ENCODE measurements at regions not wholly inside any gene's neighbourhood (a gene's known extent, or its start where the extent isn't known, plus 50 kb on each side); places are given as distances from the start of the nearest gene placed in this dataset.

DNA sequence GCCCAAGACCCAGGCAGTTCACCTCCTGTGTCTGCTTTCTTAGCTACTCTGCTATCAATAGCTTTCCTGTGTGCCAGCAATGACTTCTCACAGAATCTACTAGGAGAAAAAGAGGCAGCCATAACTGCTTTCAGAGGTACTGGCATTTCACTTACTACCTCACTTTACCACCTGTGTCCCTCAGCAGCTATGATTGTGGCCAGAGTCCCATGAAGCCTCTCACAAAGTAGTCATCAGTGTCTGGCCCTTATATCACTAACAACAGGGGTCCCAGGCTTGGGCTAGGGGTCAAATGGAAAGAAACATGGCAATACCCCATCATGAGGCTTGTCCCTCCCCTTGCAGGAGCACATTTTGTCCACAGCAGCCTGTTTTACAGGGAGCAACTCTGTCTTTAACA is 62.7 kb upstream of the EPS8L3 start:
- H3K9ac ChIP-seq (ENCODE audit: low read depth in 2 of 2, low read length in 2 of 2) = no peak overlapping the region
- no peak for DNase-seq
- intact Hi-C loops (cut with DNase I) = no loop called here
- H3K27me3 ChIP-seq = no peaks in the 10 kb centered on the region
- no peak overlapping the region for H3K27ac ChIP-seq
- no peaks in the 10 kb centered on the region for H3K4me1 ChIP-seq
- H3K4me3 ChIP-seq = no peak overlapping the region
- no peaks in the 10 kb centered on the region for H3K36me3 ChIP-seq
- TF ChIP-seq, protein P1, sequence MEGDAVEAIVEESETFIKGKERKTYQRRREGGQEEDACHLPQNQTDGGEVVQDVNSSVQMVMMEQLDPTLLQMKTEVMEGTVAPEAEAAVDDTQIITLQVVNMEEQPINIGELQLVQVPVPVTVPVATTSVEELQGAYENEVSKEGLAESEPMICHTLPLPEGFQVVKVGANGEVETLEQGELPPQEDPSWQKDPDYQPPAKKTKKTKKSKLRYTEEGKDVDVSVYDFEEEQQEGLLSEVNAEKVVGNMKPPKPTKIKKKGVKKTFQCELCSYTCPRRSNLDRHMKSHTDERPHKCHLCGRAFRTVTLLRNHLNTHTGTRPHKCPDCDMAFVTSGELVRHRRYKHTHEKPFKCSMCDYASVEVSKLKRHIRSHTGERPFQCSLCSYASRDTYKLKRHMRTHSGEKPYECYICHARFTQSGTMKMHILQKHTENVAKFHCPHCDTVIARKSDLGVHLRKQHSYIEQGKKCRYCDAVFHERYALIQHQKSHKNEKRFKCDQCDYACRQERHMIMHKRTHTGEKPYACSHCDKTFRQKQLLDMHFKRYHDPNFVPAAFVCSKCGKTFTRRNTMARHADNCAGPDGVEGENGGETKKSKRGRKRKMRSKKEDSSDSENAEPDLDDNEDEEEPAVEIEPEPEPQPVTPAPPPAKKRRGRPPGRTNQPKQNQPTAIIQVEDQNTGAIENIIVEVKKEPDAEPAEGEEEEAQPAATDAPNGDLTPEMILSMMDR (IDR thresholded peaks at IDR 0.05) = no peak
- H3K9me3 ChIP-seq = no peaks in the 10 kb centered on the region

DNA sequence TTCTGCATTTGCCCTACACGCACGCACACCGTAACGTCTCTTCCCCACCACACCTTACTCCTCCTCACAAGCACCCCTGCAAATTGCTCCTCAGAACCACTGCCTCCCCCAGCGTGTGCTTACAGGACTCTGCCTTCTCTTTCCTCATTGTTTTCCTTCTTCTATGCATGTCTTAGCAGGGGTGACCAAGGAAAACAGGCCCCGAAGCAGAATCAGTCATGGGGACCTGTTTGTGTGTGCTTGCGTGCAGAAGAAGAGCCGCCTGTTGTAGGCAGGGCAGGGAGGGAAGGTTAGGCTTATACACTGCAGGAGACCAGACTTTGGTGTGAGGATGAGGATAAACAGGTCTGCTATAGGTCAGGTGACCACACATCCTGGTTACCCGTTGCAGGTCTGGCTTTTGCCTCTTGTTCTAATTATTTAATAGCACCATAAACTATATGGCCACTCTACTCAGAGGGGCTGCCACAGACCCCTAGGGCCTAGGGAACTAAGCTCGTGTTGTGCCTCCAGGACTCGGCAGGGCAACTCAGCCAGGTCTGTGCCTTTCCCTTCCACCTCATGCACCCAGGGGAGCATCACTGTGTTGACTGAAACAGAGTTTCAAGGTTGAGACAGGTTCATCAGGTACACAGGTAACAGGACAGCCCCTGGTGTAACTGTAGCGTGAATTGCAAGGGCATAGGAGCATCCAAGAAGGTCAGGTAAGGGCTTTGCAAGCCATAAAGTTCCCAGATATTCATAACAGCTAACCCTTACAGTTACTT is 60.8 kb upstream of the EPS8L3 start:
- H3K9ac ChIP-seq (ENCODE audit: low read depth in 2 of 2, low read length in 2 of 2) = no peak overlapping the region
- TF ChIP-seq, protein P1 (IDR thresholded peaks at IDR 0.05) = no peak
- H3K9me3 ChIP-seq = no peaks in the 10 kb centered on the region
- peak overlapping the region; percentile 25 for H3K27ac ChIP-seq
- DNase-seq = no peak
- no peaks in the 10 kb centered on the region for H3K27me3 ChIP-seq
- no peak overlapping the region for H3K4me3 ChIP-seq
- H3K4me1 ChIP-seq = no peaks in the 10 kb centered on the region
- intact Hi-C loops (cut with DNase I) = no loop called here
- H3K36me3 ChIP-seq = no peaks in the 10 kb centered on the region

DNA sequence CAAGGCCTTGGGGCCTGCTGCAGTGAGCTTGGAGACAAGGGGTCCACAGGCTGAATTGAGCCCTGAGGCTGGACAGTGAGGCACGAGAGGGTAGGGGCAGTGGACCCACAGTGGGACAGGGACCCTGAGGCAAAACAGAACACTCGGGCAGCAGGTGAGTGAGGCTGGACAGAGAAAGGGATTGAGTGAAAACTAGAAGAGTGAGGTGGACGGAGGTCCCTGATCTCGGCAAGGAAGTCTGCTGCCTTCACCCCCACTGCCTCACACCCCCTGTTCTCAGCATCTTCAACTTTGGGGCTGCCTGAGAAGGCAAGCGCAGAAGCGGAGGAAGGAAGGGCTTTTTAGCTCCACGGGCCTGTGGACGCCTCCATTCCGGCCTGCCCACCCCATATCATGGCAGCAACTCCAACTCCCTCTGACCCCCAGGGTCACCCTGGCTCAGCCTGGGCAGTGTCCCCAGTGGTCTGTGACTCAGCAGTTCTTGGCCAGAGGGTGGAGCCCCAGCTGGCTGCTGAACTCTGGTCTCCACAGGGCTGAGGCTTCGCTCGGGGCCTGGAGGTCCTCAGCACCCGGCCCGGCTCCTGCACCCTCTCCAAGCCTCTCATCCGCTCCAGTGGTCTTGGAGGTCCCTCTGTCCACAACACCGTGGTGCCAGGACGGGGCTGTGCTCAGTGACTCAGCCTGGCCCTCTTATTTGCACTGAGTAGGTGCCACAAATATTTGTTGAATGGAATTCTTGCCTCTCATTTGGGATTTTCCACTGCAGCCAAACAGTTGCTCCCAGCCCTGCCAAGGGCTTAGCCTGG is 60.0 kb upstream of the EPS8L3 start:
- no peaks in the 10 kb centered on the region for H3K4me1 ChIP-seq
- intact Hi-C loops (cut with DNase I) = no loop called here
- no peak overlapping the region for H3K4me3 ChIP-seq
- DNase-seq = peak; percentile 50
- H3K9ac ChIP-seq (ENCODE audit: low read depth in 2 of 2, low read length in 2 of 2) = no peak overlapping the region
- H3K9me3 ChIP-seq = no peaks in the 10 kb centered on the region
- TF ChIP-seq, protein P1 (IDR thresholded peaks at IDR 0.05) = no peak
- H3K27me3 ChIP-seq = no peaks in the 10 kb centered on the region
- H3K36me3 ChIP-seq = no peaks in the 10 kb centered on the region
- peak overlapping the region; percentile 25 for H3K27ac ChIP-seq

DNA sequence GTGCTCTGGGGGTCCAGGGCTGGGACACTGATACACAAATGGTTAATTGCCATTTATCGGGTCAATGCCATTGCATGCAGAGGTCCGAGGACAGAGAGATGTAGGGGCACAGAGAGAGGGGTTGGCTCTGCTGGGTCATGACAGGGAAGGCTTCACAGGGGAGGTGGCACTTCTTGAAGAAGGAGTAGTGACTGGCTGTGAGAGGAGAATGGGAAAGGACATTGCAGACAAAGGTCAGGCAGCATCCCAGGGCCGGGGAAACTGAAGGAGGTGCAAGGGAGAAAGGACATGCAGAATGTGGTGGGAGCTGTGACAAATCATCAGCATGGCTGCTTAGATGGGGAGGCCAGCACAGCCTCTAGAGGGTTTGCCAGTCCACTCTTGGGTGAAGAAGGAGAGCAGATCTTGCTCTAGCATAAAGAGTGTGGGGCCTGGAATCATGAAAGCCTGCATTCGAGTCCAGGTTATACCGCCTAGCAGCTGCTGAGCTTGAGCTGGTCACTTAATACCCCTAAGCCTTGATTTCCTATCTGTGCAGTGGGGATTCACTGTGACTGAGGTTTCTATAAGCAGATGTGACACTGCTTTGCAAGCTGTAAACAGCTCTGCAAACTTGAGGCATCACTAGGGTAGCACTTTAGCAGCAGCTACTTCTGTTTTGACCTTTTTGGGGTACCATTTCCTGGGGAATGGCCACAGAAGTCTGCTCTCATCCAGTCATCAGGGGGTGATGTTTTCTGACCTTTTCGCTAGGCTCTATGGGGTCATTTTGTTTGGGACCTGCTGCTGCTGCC is 59.2 kb upstream of the EPS8L3 start:
- intact Hi-C loops (cut with DNase I) = no loop called here
- H3K4me1 ChIP-seq = no peaks in the 10 kb centered on the region
- no peak overlapping the region for H3K4me3 ChIP-seq

More for the DNA sequence above, 59.2 kb upstream of the EPS8L3 start:
- no peak overlapping the region for H3K9ac ChIP-seq (ENCODE audit: low read depth in 2 of 2, low read length in 2 of 2)
- TF ChIP-seq, protein P1 (IDR thresholded peaks at IDR 0.05) = no peak
- H3K36me3 ChIP-seq = no peaks in the 10 kb centered on the region
- H3K27ac ChIP-seq = peak overlapping the region; percentile 44
- no peaks in the 10 kb centered on the region for H3K9me3 ChIP-seq
- DNase-seq = no peak
- no peaks in the 10 kb centered on the region for H3K27me3 ChIP-seq

All from colonic mucosa (tissue), 4 donors.